Activated CD8-positive, alpha-beta memory T cell treated with anti-CD3 and anti-CD28 coated beads, Interleukin-2, amount 50 U/mL, for 24 hours (primary cell): ENCODE measurements at regions not wholly inside any gene's neighbourhood (a gene's known extent, or its start where the extent isn't known, plus 50 kb on each side); places are given as distances from the start of the nearest gene placed in this dataset.
"Not testable (repeated sequence)": the region's sequence is repeated elsewhere in the genome, so short reads cannot be mapped to it uniquely, and the experiment has no call there.

ENCODE experiments used
- DNase-seq: peaks from one replicate; pipeline ENCODE4 v3.0.0-alpha.2; 2020; ENCODE audit errors: extremely low read depth

GRCh38 chr14:54253195-54253947, 143.4 kb upstream of the CDKN3 start:
- no peak for DNase-seq

- DNase-seq, result no peak
These were observed 140.7 kb upstream of the CDKN3 start for GRCh38 chr14:54256156-54256555.

- DNase-seq, result no peak
These were observed 139.4 kb upstream of the CDKN3 start for GRCh38 chr14:54257424-54257823.

GRCh38 chr14:54258382-54258781, 138.4 kb upstream of the CDKN3 start:
- DNase-seq, result no peak

GRCh38 chr14:54259821-54260220, 137.0 kb upstream of the CDKN3 start:
- DNase-seq, result no peak

GRCh38 chr14:54261283-54261682, 135.5 kb upstream of the CDKN3 start:
- no peak for DNase-seq

GRCh38 chr14:54266616-54267015, 130.2 kb upstream of the CDKN3 start:
- DNase-seq, result not testable (repeated sequence)

- no peak for DNase-seq
These were observed 129.6 kb upstream of the CDKN3 start for GRCh38 chr14:54267172-54267571.

GRCh38 chr14:54275997-54276725, 120.6 kb upstream of the CDKN3 start:
- no peak for DNase-seq

- DNase-seq, result no peak
These were observed 118.7 kb upstream of the CDKN3 start for GRCh38 chr14:54278087-54278486.

GRCh38 chr14:54278665-54279295, 118.0 kb upstream of the CDKN3 start:
- no peak for DNase-seq

- DNase-seq, result no peak
These were observed 114.0 kb upstream of the CDKN3 start for GRCh38 chr14:54282849-54283248.

GRCh38 chr14:54285030-54285429, 111.8 kb upstream of the CDKN3 start:
- no peak for DNase-seq

- no peak for DNase-seq
These were observed 105.2 kb upstream of the CDKN3 start for GRCh38 chr14:54291491-54292191.

- DNase-seq, result no peak
These were observed 102.0 kb upstream of the CDKN3 start for GRCh38 chr14:54294802-54295201.

- DNase-seq, result no peak
These were observed 97.1 kb upstream of the CDKN3 start for GRCh38 chr14:54299410-54300363.

- no peak for DNase-seq
These were observed 95.9 kb upstream of the CDKN3 start for GRCh38 chr14:54300881-54301280.

GRCh38 chr14:54301359-54301758, 95.4 kb upstream of the CDKN3 start:
- DNase-seq, result no peak

GRCh38 chr14:54306806-54307205, 90.0 kb upstream of the CDKN3 start:
- DNase-seq, result no peak

GRCh38 chr14:54309615-54310014, 87.2 kb upstream of the CDKN3 start:
- DNase-seq, result no peak
